ENCODE measurements at regions not wholly inside any gene's neighbourhood (a gene's known extent, or its start where the extent isn't known, plus 50 kb on each side); places are given as distances from the start of the nearest gene placed in this dataset.
"Not testable (repeated sequence)": the region's sequence is repeated elsewhere in the genome, so short reads cannot be mapped to it uniquely, and the experiment has no call there.

- DNase-seq = no peak
- in situ Hi-C loops (cut with MboI; ENCODE audit: low pct_unique_long_range_greater_than_20kb, low sequenced_read_pairs) = loop anchor here (25.0 kb wide), 1 partner anchor 180 kb away; no protein-coding TSS in a partner anchor
These were observed 93.1 kb downstream of the MDH1 start for GRCh38 chr2:63681896-63682295.

- in situ Hi-C loops (cut with MboI; ENCODE audit: low pct_unique_long_range_greater_than_20kb, low sequenced_read_pairs) = loop anchor here (25.0 kb wide), 1 partner anchor 170 kb away; no protein-coding TSS in a partner anchor
- DNase-seq = peak; percentile 78
These were observed 103.3 kb downstream of the MDH1 start for GRCh38 chr2:63692002-63692606.

GRCh38 chr2:63695583-63695982, 106.8 kb downstream of the MDH1 start:
- DNase-seq = no peak
- in situ Hi-C loops (cut with MboI; ENCODE audit: low pct_unique_long_range_greater_than_20kb, low sequenced_read_pairs) = loop anchor here (25.0 kb wide), 1 partner anchor 167 kb away; no protein-coding TSS in a partner anchor

GRCh38 chr2:63696496-63696895, 107.7 kb downstream of the MDH1 start:
- in situ Hi-C loops (cut with MboI; ENCODE audit: low pct_unique_long_range_greater_than_20kb, low sequenced_read_pairs) = loop anchor here (25.0 kb wide), 1 partner anchor 166 kb away; no protein-coding TSS in a partner anchor
- DNase-seq = no peak

GRCh38 chr2:63697160-63697559, 108.4 kb downstream of the MDH1 start:
- DNase-seq = no peak
- in situ Hi-C loops (cut with MboI; ENCODE audit: low pct_unique_long_range_greater_than_20kb, low sequenced_read_pairs) = loop anchor here (25.0 kb wide), 1 partner anchor 165 kb away; no protein-coding TSS in a partner anchor

- in situ Hi-C loops (cut with MboI; ENCODE audit: low pct_unique_long_range_greater_than_20kb, low sequenced_read_pairs) = loop anchor here (25.0 kb wide), 1 partner anchor 163 kb away; no protein-coding TSS in a partner anchor
- DNase-seq = peak; percentile 51
These were observed 110.2 kb downstream of the MDH1 start for GRCh38 chr2:63698786-63699548.

- in situ Hi-C loops (cut with MboI; ENCODE audit: low pct_unique_long_range_greater_than_20kb, low sequenced_read_pairs) = loop anchor here (25.0 kb wide), 1 partner anchor 163 kb away; no protein-coding TSS in a partner anchor
- DNase-seq = no peak
These were observed 110.7 kb downstream of the MDH1 start for GRCh38 chr2:63699549-63699839.

- in situ Hi-C loops (cut with MboI; ENCODE audit: low pct_unique_long_range_greater_than_20kb, low sequenced_read_pairs) = no loop called here
- DNase-seq = no peak
These were observed 111.5 kb downstream of the MDH1 start for GRCh38 chr2:63700271-63700670.

GRCh38 chr2:63701406-63701805, 112.6 kb downstream of the MDH1 start:
- in situ Hi-C loops (cut with MboI; ENCODE audit: low pct_unique_long_range_greater_than_20kb, low sequenced_read_pairs) = no loop called here
- peak; percentile 9 for DNase-seq

GRCh38 chr2:63706084-63706483, 117.3 kb downstream of the MDH1 start:
- not testable (repeated sequence) for DNase-seq

GRCh38 chr2:63710732-63711131, 122.0 kb downstream of the MDH1 start:
- DNase-seq = no peak
- in situ Hi-C loops (cut with MboI; ENCODE audit: low pct_unique_long_range_greater_than_20kb, low sequenced_read_pairs) = no loop called here

More at GRCh38 chr2:63706084-63706483, 117.3 kb downstream of the MDH1 start:
- in situ Hi-C loops (cut with MboI; ENCODE audit: low pct_unique_long_range_greater_than_20kb, low sequenced_read_pairs) = not testable (repeated sequence)

- no peak for DNase-seq
These were observed 124.0 kb downstream of the MDH1 start for GRCh38 chr2:63712748-63713147.

GRCh38 chr2:63716146-63716545, 125.5 kb upstream of the UGP2 start:
- no peak for DNase-seq
- in situ Hi-C loops (cut with MboI; ENCODE audit: low pct_unique_long_range_greater_than_20kb, low sequenced_read_pairs) = no loop called here

More at GRCh38 chr2:63712748-63713147, 124.0 kb downstream of the MDH1 start:
- in situ Hi-C loops (cut with MboI; ENCODE audit: low pct_unique_long_range_greater_than_20kb, low sequenced_read_pairs) = no loop called here

GRCh38 chr2:63719052-63719451, 122.6 kb upstream of the UGP2 start:
- in situ Hi-C loops (cut with MboI; ENCODE audit: low pct_unique_long_range_greater_than_20kb, low sequenced_read_pairs) = no loop called here
- DNase-seq = no peak

- in situ Hi-C loops (cut with MboI; ENCODE audit: low pct_unique_long_range_greater_than_20kb, low sequenced_read_pairs) = no loop called here
- no peak for DNase-seq
These were observed 120.6 kb upstream of the UGP2 start for GRCh38 chr2:63721082-63721424.

GRCh38 chr2:63722284-63722683, 119.4 kb upstream of the UGP2 start:
- in situ Hi-C loops (cut with MboI; ENCODE audit: low pct_unique_long_range_greater_than_20kb, low sequenced_read_pairs); DNase-seq: not testable (repeated sequence)

GRCh38 chr2:63723709-63724108, 118.0 kb upstream of the UGP2 start:
- in situ Hi-C loops (cut with MboI; ENCODE audit: low pct_unique_long_range_greater_than_20kb, low sequenced_read_pairs) = no loop called here
- no peak for DNase-seq

GRCh38 chr2:63725212-63725611, 116.5 kb upstream of the UGP2 start:
- in situ Hi-C loops (cut with MboI; ENCODE audit: low pct_unique_long_range_greater_than_20kb, low sequenced_read_pairs) = not testable (repeated sequence)

GRCh38 chr2:63729362-63729761, 112.3 kb upstream of the UGP2 start:
- in situ Hi-C loops (cut with MboI; ENCODE audit: low pct_unique_long_range_greater_than_20kb, low sequenced_read_pairs) = no loop called here

More at GRCh38 chr2:63725212-63725611, 116.5 kb upstream of the UGP2 start:
- not testable (repeated sequence) for DNase-seq

GRCh38 chr2:63729831-63730230, 111.9 kb upstream of the UGP2 start:
- in situ Hi-C loops (cut with MboI; ENCODE audit: low pct_unique_long_range_greater_than_20kb, low sequenced_read_pairs) = no loop called here
- no peak for DNase-seq

More at GRCh38 chr2:63729362-63729761, 112.3 kb upstream of the UGP2 start:
- DNase-seq = no peak
